HG03039 (cell line): ENCODE measurements at regions not wholly inside any gene's neighbourhood (a gene's known extent, or its start where the extent isn't known, plus 50 kb on each side); places are given as distances from the start of the nearest gene placed in this dataset.
"Not testable (repeated sequence)": the region's sequence is repeated elsewhere in the genome, so short reads cannot be mapped to it uniquely, and the experiment has no call there.

ENCODE experiments used
- ATAC-seq: cut with Tn5 transposase; IDR thresholded peaks from one replicate; pipeline ENCODE4 v1.9.1; 2021; ENCODE audit warnings: mild to moderate bottlenecking, moderate library complexity; ENCODE audit not compliant: unreplicated experiment

DNA sequence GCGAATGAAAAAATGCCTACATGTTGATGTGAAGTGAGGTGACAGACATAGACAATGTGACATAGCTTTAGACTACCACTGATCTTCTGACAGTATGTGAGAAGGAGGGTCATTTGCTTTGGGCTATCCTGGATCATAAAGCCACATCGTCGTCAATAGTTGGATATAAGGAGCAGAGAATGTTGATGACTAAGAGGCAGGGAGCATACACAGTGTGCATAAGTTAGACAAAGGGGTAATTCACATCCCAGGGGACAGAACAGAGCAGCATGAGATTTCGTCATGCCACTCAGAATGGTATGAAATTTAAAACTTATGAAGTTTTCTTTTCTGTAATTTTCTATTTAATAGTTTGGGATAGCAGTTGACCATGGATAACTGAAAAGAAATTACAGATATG is 403.2 kb downstream of the DSC3 start:
- no peak for ATAC-seq

- ATAC-seq, result no peak
Measured at GRCh38 chr18:30634249-30634648, 408.3 kb downstream of the DSC3 start.

- no peak for ATAC-seq
Measured at GRCh38 chr18:30632071-30632698, 410.4 kb downstream of the DSC3 start.

DNA sequence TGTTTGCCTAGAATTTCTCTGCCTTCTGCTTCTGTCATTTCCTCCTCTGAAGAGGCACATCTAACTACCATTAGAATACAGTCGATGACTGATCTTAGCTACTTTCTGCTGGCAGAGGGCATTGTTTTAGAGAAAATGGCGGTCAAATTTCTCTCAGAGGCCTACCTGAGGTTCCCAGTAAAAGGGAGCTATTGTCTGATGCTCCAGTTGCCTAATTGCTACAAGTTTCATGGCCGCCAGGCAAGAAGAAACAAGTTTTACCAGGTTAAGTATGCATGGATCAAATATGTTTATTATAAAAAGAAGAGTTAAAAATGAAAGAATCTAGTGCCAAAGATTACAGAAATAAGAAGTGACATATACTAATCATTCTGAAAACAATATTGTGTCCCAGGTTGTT is 416.6 kb downstream of the DSC3 start:
- ATAC-seq, result no peak

DNA sequence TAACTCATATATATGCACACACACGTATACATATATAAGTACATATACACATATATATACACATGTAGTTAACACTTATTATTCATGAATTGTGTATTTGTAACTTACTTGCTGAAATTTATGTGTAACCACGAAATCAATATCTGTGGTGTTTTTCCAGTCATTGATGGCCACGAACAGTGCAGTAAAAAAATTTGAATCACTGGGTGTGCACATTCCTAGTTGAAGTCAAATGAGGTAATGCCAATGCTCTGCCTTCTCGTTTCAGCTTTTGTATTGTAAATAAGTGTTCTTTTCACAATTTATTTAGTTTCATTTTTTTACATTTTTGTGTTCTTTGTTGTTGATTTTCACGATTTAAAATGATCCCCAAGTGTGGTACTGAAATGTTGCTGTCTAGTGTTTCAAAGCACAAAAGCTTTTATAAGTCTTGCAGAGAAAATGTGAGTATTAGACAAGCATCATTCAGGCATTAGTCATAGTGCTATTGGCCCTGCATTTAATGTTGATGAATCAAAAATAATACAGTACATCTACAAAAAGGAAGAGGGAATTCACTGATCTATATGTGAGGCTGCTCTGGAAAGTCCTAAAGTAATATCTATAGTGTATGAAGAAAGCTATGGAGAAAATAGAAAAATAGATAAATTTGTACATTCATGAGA is 419.0 kb downstream of the DSC3 start:
- ATAC-seq, result no peak

DNA sequence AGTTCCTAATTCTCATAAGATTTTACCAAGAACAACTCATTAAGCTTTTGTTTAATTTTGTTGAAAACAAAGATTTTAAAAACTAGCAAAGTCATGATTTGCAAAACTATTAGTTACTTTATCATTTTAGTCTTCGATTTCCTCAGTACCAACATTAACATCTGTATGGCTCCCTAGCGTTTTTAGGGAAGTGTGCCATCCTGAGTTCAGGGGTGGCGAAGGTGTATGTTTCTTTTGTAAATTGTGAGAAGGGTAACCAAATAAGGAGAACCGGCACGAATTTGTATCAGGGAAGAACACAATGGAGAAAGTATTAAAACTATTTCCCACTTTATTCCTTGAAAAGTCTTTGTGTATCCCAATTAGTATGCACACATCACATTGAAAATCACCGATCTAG is 419.9 kb downstream of the DSC3 start:
- no peak for ATAC-seq

- ATAC-seq, result no peak
Measured at GRCh38 chr18:30622104-30622503, 420.4 kb downstream of the DSC3 start.

DNA sequence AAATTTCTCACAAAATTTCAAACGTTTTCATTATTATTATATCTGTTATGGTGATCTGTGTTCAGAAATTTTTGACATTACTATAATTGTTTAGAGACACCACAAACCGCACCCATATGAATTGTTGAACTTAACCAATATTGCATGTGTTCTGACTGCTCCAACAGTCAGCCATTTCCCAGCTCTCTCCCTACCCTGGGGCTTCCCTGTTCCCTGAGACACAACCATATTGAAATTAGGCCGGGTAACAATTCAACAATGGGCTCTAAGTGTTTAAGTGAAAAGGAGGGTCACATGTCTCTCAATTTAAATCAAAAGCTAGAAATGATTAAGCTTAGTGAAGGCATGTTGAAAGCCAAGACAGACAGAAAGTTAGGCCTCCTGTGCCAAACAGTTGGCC is 424.0 kb downstream of the DSC3 start:
- ATAC-seq, result no peak

DNA sequence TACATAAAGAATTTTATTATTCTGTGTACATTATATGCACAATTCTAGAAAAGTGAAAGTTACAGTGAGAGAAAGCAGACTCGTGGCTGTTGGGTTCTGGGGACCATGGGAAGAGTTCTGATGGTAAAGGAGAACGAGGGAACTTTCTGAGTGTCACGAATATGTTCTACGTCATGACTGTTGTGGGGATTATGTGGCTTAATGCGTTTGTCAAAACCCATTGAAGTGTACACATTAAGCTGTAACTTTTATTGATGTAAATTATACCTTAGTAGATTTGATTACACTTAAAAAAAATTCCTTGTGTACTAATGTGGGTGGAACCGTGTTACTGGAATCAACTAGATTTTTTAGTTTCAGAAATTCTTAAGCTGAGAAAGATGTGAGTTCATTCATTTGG is 426.1 kb downstream of the DSC3 start:
- ATAC-seq, result no peak

GRCh38 chr18:30613467-30613801 is 429.1 kb downstream of the DSC3 start:
- ATAC-seq, result no peak

- no peak for ATAC-seq
Measured at GRCh38 chr18:30601541-30601940, 441.0 kb downstream of the DSC3 start.

- ATAC-seq, result no peak
Measured at GRCh38 chr18:30597202-30597601, 445.3 kb downstream of the DSC3 start.

- ATAC-seq, result no peak
Measured at GRCh38 chr18:30596635-30597034, 445.9 kb downstream of the DSC3 start.

- no peak for ATAC-seq
Measured at GRCh38 chr18:30595942-30596341, 446.6 kb downstream of the DSC3 start.

GRCh38 chr18:30594911-30595310 is 447.6 kb downstream of the DSC3 start:
- not testable (repeated sequence) for ATAC-seq

DNA sequence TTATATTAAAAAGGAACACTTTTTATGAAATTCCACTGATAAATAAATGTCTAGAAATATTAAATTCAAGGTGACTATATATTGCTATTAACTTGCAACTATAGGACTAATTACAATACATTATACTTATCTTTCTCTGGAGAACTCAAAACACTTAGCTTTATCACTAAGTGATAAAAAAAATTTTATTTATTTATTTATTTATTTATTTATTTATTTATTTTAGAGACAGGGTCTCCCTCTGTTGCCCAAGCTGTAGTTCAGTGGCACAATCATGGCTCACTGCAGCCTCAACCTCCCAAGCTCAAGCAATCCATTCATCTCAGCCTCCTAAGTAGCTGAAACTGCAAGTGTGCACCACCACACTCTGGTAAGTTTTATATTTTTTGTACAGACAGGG is 451.1 kb downstream of the DSC3 start:
- ATAC-seq, result no peak

DNA sequence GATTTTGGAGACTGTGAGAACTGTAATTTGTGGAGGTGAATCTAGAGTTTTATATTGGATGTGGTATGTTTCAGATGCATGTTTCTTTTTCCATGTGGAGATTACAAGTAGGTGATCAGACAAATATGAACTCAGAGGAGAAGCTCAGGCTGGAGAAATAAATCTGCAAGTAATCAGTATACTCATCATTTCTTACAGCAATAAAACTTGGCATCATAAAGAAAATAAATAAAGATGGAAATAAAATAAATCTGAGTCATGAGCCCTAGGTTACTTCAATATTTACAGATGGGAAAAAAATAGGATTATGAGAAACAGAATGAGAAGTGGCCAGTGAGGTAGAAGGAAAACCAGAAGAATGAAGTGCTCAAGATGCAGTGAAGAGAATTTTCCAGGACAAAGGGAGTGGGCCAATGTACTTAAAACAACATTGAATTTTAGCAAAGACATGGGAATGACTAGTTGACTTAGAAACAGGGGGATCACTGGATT is 453.8 kb downstream of the DSC3 start:
- no peak for ATAC-seq

- no peak for ATAC-seq
Measured at GRCh38 chr18:30583768-30584167, 458.8 kb downstream of the DSC3 start.

DNA sequence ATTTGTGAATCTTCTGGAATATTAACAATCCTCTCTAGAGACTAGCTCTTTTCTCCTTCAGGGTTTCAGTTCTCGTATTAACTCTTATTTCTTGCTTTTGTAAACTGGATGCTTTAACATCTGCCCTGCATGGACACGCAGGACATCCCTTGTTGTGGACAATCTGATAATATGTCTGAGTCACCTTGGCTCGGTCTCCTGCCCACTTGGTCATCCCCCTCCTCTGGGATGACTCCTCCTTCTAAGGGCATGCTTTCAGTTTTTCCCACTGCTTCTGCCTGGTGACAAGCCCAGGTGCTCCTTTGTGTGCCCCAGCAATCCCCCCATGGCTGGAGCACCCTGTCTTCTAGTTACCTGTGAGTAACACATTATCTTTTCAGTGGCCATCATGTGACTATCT is 460.5 kb downstream of the DSC3 start:
- no peak for ATAC-seq

- ATAC-seq, result no peak
Measured at GRCh38 chr18:30578707-30579106, 463.8 kb downstream of the DSC3 start.

DNA sequence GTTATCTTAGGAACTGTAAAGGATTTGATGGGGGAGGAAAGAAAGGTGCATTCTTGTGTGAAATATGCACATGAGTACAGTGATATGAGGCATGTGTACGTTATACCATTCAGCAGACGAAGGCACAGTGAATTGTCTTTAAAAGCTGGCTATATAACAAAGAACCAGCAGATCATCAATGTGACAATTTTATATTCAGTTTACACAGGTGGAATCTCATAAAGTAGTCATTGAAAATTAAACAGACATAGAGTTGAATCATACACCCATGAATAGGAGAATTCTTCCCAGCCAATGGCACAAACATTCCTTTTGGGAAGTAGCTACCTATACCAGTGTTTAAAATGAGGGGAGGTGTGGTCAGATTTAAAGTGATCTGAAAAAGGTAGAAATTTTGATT is 470.3 kb downstream of the DSC3 start:
- ATAC-seq, result no peak

- no peak for ATAC-seq
Measured at GRCh38 chr18:30568333-30568732, 474.2 kb downstream of the DSC3 start.

DNA sequence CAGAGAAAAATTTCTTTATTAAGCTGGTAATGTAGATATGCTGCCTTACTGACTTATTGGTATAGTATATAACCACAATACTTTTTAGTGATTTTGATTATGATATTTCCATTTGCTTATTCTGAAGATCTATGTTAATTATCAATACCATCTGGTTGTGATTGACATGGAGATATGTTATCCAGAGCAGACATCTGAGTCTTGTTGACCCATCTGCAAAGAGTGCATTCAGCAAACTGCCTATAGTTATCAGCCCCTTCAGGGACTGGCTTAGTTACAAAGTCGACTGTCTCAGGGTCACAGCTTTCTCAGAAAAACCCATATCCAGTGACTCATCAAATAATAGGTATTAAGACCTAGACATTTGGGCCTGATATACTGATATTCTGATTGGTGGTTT is 475.7 kb downstream of the DSC3 start:
- no peak for ATAC-seq
